Upper lobe of left lung (tissue), 4 donors: ENCODE measurements at regions not wholly inside any gene's neighbourhood (a gene's known extent, or its start where the extent isn't known, plus 50 kb on each side); places are given as distances from the start of the nearest gene placed in this dataset.

Experiments used
- EP300 ChIP-seq, 4 donors: sonication (generic); formaldehyde crosslinking; IDR thresholded peaks; one replicate each; pipeline ENCODE4 v1.5.1; 2017; ENCODE audit warnings: antibody characterized with exemption in 4 of 4, control low read depth in 2 of 4
- POLR2A ChIP-seq, 4 donors: fragments of 450-650 bp; IDR thresholded peaks; one replicate each; pipeline ENCODE4 v1.5.1; 2016 to 2017; ENCODE audit warnings: antibody characterized with exemption in 4 of 4, mild to moderate bottlenecking in 2 of 4
- TF ChIP-seq, protein P1 (sequence below), 6 experiments: fragments of 450-650 bp in 4 of 6; fragments of 200-600 bp in 2 of 6; sonication (generic) in 2 of 6; IDR thresholded peaks; one replicate each; pipeline ENCODE4 v1.5.1; 2016 to 2019; ENCODE audit warnings: antibody characterized with exemption in 6 of 6

DNA sequence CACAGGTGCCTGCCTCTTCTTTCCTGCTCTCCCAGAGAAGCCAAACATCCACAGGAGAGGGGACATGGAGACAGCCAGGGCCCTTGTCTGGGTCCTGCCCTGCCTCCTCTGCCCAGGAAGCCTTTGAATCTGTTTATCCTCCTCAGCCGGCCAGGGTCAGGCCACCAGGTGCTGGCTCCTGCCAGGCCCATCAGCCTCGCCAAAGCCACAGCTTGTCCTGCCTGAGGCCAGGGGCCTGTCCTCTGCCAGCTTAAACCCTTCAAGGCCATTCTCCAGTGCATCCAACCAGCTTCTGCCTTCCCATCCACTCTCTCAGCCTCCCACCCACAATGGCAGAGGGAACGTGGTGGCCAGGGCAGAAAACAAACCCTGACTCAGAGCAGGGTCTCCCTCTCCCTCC is 254.6 kb downstream of the ANKRD60 start:
- TF ChIP-seq, protein P1, sequence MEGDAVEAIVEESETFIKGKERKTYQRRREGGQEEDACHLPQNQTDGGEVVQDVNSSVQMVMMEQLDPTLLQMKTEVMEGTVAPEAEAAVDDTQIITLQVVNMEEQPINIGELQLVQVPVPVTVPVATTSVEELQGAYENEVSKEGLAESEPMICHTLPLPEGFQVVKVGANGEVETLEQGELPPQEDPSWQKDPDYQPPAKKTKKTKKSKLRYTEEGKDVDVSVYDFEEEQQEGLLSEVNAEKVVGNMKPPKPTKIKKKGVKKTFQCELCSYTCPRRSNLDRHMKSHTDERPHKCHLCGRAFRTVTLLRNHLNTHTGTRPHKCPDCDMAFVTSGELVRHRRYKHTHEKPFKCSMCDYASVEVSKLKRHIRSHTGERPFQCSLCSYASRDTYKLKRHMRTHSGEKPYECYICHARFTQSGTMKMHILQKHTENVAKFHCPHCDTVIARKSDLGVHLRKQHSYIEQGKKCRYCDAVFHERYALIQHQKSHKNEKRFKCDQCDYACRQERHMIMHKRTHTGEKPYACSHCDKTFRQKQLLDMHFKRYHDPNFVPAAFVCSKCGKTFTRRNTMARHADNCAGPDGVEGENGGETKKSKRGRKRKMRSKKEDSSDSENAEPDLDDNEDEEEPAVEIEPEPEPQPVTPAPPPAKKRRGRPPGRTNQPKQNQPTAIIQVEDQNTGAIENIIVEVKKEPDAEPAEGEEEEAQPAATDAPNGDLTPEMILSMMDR (IDR thresholded peaks at IDR 0.05): no peak
- TF ChIP-seq POLR2A (IDR thresholded peaks at IDR 0.05) (no peak), EP300 (IDR thresholded peaks at IDR 0.05) (no peak)
